Adipocyte (in vitro differentiated cells): ENCODE measurements at regions not wholly inside any gene's neighbourhood (a gene's known extent, or its start where the extent isn't known, plus 50 kb on each side); places are given as distances from the start of the nearest gene placed in this dataset.

ENCODE experiments used
- DNase-seq: peaks from one replicate; pipeline ENCODE4 v3.0.0-alpha.2; 2015; ENCODE audit warnings: low read depth
- H3K27me3 ChIP-seq: replicated peaks from 2 replicates; pipeline ENCODE4 v1.7.0; 2013; ENCODE audit warnings: mild to moderate bottlenecking, low read length, moderate library complexity; ENCODE audit not compliant: control insufficient read depth, insufficient read depth
- H3K36me3 ChIP-seq: 2 replicates; pipeline ENCODE4 v1.7.0; 2013; ENCODE audit warnings: low read length, mild to moderate bottlenecking, moderate library complexity; ENCODE audit not compliant: control insufficient read depth, insufficient read depth, severe bottlenecking
- H3K4me1 ChIP-seq: 2 replicates; pipeline ENCODE4 v1.7.0; 2013; ENCODE audit warnings: mild to moderate bottlenecking, low read length, moderate library complexity; ENCODE audit not compliant: control insufficient read depth, insufficient read depth
- H3K4me3 ChIP-seq: 2 replicates; pipeline ENCODE4 v1.7.0; 2013; ENCODE audit warnings: mild to moderate bottlenecking, low read length, moderate library complexity
- H3K9ac ChIP-seq: 2 replicates; pipeline ENCODE4 v1.7.0; 2013; ENCODE audit warnings: mild to moderate bottlenecking, low read length, moderate library complexity
- H3K9me3 ChIP-seq: 2 replicates; pipeline ENCODE4 v1.7.0; 2013; ENCODE audit warnings: mild to moderate bottlenecking, low read length, moderate library complexity; ENCODE audit not compliant: control insufficient read depth

GRCh38 chr6:137657351-137657911 is 163.2 kb upstream of the OLIG3 start:
- H3K36me3 ChIP-seq, result no peaks in the 10 kb centered on the region
- no peak for DNase-seq
- no peak overlapping the region for H3K4me3 ChIP-seq
- H3K9ac ChIP-seq, result no peak overlapping the region
- no peaks in the 10 kb centered on the region for H3K27me3 ChIP-seq
- H3K9me3 ChIP-seq, result peaks cover 36% of the 10 kb centered on the region
- no peaks in the 10 kb centered on the region for H3K4me1 ChIP-seq

GRCh38 chr6:137658287-137658686 is 164.1 kb upstream of the OLIG3 start:
- peaks cover 31% of the 10 kb centered on the region for H3K9me3 ChIP-seq
- no peaks in the 10 kb centered on the region for H3K4me1 ChIP-seq
- H3K27me3 ChIP-seq, result no peaks in the 10 kb centered on the region
- H3K9ac ChIP-seq, result no peak overlapping the region
- no peak overlapping the region for H3K4me3 ChIP-seq
- no peaks in the 10 kb centered on the region for H3K36me3 ChIP-seq
- DNase-seq, result no peak

- Histone ChIP-seq H3K4me3 (no peak overlapping the region), H3K4me1 (no peaks in the 10 kb centered on the region), H3K9ac (no peak overlapping the region), H3K9me3 (peaks cover 15% of the 10 kb centered on the region), H3K27me3 (no peaks in the 10 kb centered on the region), H3K36me3 (no peaks in the 10 kb centered on the region)
- no peak for DNase-seq
Measured at GRCh38 chr6:137659871-137660270, 165.7 kb upstream of the OLIG3 start.

GRCh38 chr6:137660296-137660731 is 166.1 kb upstream of the OLIG3 start:
- H3K4me3 ChIP-seq, result no peak overlapping the region

GRCh38 chr6:137661601-137662000 is 167.4 kb upstream of the OLIG3 start:
- peak; percentile 58 for DNase-seq
- Histone ChIP-seq H3K27me3 (no peaks in the 10 kb centered on the region), H3K9me3 (no peaks in the 10 kb centered on the region), H3K4me3 (no peak overlapping the region), H3K9ac (no peak overlapping the region), H3K4me1 (no peaks in the 10 kb centered on the region), H3K36me3 (no peaks in the 10 kb centered on the region)

More at GRCh38 chr6:137660296-137660731, 166.1 kb upstream of the OLIG3 start:
- Histone ChIP-seq H3K9me3 (peaks cover 10% of the 10 kb centered on the region), H3K36me3 (no peaks in the 10 kb centered on the region), H3K27me3 (no peaks in the 10 kb centered on the region), H3K9ac (no peak overlapping the region), H3K4me1 (no peaks in the 10 kb centered on the region)
- no peak for DNase-seq

GRCh38 chr6:137664183-137664582 is 170.0 kb upstream of the OLIG3 start:
- no peaks in the 10 kb centered on the region for H3K36me3 ChIP-seq

GRCh38 chr6:137665342-137665934 is 171.2 kb upstream of the OLIG3 start:
- no peak for DNase-seq
- Histone ChIP-seq H3K9ac (no peak overlapping the region), H3K4me1 (no peaks in the 10 kb centered on the region), H3K27me3 (no peaks in the 10 kb centered on the region), H3K4me3 (no peak overlapping the region), H3K36me3 (no peaks in the 10 kb centered on the region), H3K9me3 (no peaks in the 10 kb centered on the region)

More at GRCh38 chr6:137664183-137664582, 170.0 kb upstream of the OLIG3 start:
- Histone ChIP-seq H3K9me3 (no peaks in the 10 kb centered on the region), H3K4me1 (no peaks in the 10 kb centered on the region), H3K27me3 (no peaks in the 10 kb centered on the region), H3K4me3 (no peak overlapping the region), H3K9ac (no peak overlapping the region)
- no peak for DNase-seq

GRCh38 chr6:137666202-137666774 is 172.1 kb upstream of the OLIG3 start:
- H3K9ac ChIP-seq, result no peak overlapping the region
- no peaks in the 10 kb centered on the region for H3K4me1 ChIP-seq
- no peak for DNase-seq
- no peaks in the 10 kb centered on the region for H3K36me3 ChIP-seq
- no peaks in the 10 kb centered on the region for H3K27me3 ChIP-seq
- no peaks in the 10 kb centered on the region for H3K9me3 ChIP-seq
- H3K4me3 ChIP-seq, result no peak overlapping the region

GRCh38 chr6:137673603-137674002 is 179.4 kb upstream of the OLIG3 start:
- no peaks in the 10 kb centered on the region for H3K27me3 ChIP-seq
- H3K9me3 ChIP-seq, result no peaks in the 10 kb centered on the region
- H3K9ac ChIP-seq, result no peak overlapping the region
- no peak for DNase-seq
- H3K4me3 ChIP-seq, result no peak overlapping the region
- H3K4me1 ChIP-seq, result peaks cover 6% of the 10 kb centered on the region
- no peaks in the 10 kb centered on the region for H3K36me3 ChIP-seq

GRCh38 chr6:137676888-137677287 is 182.7 kb upstream of the OLIG3 start:
- Histone ChIP-seq H3K4me1 (peaks cover 9% of the 10 kb centered on the region), H3K36me3 (no peaks in the 10 kb centered on the region), H3K9ac (no peak overlapping the region), H3K9me3 (no peaks in the 10 kb centered on the region), H3K27me3 (no peaks in the 10 kb centered on the region), H3K4me3 (no peak overlapping the region)
- DNase-seq, result no peak

- DNase-seq, result no peak
- Histone ChIP-seq H3K9ac (no peak overlapping the region), H3K4me3 (no peak overlapping the region), H3K9me3 (no peaks in the 10 kb centered on the region), H3K36me3 (no peaks in the 10 kb centered on the region), H3K27me3 (no peaks in the 10 kb centered on the region), H3K4me1 (peaks cover 7% of the 10 kb centered on the region)
Measured at GRCh38 chr6:137677709-137678108, 183.5 kb upstream of the OLIG3 start.
